Thoracic aorta (tissue), 2 donors: ENCODE measurements at regions not wholly inside any gene's neighbourhood (a gene's known extent, or its start where the extent isn't known, plus 50 kb on each side); places are given as distances from the start of the nearest gene placed in this dataset.

Experiments
- ATAC-seq: fragments of 150-250 bp; one replicate; pipeline ENCODE4 v1.8.0; 2017; ENCODE audit warnings: low read depth; ENCODE audit not compliant: insufficient number of reproducible peaks, low FRiP score
- DNase-seq: peaks from one replicate; pipeline ENCODE4 v3.0.0-alpha.2; 2020; ENCODE audit warnings: low spot score
- H3K27ac ChIP-seq, 2 donors: fragments of 200-600 bp; sonication (generic); 1 replicate in 1 of 2; 2 replicates in 1 of 2; pipeline ENCODE4 v1.5.1; 2016; ENCODE audit warnings: mild to moderate bottlenecking in 2 of 2, moderate library complexity in 2 of 2
- H3K27me3 ChIP-seq: fragments of 200-600 bp; sonication (generic); replicated peaks from 2 replicates; pipeline ENCODE4 v1.6.0; 2016; ENCODE audit warnings: mild to moderate bottlenecking; ENCODE audit not compliant: insufficient read depth
- H3K36me3 ChIP-seq: fragments of 200-600 bp; sonication (generic); one replicate; pipeline ENCODE4 v1.5.1; 2016
- H3K4me1 ChIP-seq, 2 donors: fragments of 200-600 bp; sonication (generic); 1 replicate in 1 of 2; 2 replicates in 1 of 2; pipeline versions ENCODE4 v1.5.1 to v1.6.0; 2016; ENCODE audit warnings: low read depth in 2 of 2, mild to moderate bottlenecking in 1 of 2; ENCODE audit not compliant: control insufficient read depth in 1 of 2
- H3K4me3 ChIP-seq: fragments of 200-600 bp; sonication (generic); 2 replicates; pipeline ENCODE4 v1.5.1; 2016; ENCODE audit warnings: mild to moderate bottlenecking
- H3K9me3 ChIP-seq: fragments of 200-600 bp; sonication (generic); 2 replicates; pipeline ENCODE4 v1.5.1; 2016
- TF ChIP-seq, protein P1 (sequence below): fragments of 200-600 bp; sonication (generic); IDR thresholded peaks from one replicate; pipeline ENCODE4 v1.5.1; 2019; ENCODE audit warnings: antibody characterized with exemption

DNA sequence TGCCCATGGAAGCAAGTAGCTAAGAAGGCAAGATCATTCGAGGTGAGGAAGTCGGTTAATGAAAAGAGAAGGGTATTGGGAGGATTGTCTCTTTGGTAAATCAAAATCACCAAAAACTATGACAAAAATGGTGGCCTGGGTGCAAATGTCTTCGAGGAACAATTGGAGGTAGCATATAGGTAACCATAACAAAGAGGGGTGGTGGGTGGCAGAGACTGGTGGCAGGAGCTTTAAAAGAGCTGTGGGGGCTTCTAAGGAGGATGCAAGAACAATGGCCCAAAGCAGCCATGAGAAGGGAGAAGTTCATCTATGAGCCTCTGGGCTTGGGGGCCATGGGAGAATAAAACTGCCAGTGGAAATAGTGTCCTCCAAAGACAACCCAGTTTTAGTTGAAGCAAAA is 172.2 kb upstream of the PDE1C start:
- H3K4me3 ChIP-seq: no peak overlapping the region
- no peak for ATAC-seq
- no peak overlapping the region for H3K27ac ChIP-seq
- no peaks in the 10 kb centered on the region for H3K9me3 ChIP-seq
- no peaks in the 10 kb centered on the region for H3K36me3 ChIP-seq
- TF ChIP-seq, protein P1, sequence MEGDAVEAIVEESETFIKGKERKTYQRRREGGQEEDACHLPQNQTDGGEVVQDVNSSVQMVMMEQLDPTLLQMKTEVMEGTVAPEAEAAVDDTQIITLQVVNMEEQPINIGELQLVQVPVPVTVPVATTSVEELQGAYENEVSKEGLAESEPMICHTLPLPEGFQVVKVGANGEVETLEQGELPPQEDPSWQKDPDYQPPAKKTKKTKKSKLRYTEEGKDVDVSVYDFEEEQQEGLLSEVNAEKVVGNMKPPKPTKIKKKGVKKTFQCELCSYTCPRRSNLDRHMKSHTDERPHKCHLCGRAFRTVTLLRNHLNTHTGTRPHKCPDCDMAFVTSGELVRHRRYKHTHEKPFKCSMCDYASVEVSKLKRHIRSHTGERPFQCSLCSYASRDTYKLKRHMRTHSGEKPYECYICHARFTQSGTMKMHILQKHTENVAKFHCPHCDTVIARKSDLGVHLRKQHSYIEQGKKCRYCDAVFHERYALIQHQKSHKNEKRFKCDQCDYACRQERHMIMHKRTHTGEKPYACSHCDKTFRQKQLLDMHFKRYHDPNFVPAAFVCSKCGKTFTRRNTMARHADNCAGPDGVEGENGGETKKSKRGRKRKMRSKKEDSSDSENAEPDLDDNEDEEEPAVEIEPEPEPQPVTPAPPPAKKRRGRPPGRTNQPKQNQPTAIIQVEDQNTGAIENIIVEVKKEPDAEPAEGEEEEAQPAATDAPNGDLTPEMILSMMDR: no peak
- DNase-seq: no peak
- no peaks in the 10 kb centered on the region for H3K27me3 ChIP-seq
- H3K4me1 ChIP-seq: no peaks in the 10 kb centered on the region

DNA sequence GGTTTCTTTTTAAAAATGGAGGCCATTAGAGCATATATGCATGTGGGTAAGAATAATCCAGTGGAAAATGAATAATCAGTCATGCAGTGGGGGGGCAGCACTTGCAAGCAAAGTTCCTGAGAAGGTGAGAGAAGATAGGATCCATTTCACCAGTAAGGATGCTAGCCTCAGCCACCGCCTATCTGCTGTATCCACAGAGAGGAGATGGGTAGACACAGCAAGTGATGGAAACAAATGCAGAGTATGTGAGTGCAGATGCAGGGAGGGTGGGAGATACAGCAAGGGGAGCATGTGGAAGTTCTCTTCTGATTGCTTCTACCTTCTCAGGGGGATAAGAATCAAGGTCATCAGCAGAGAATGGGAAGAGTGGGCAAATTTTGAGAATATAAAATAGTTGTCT is 171.4 kb upstream of the PDE1C start:
- no peak for ATAC-seq
- TF ChIP-seq, protein P1: no peak
- no peak overlapping the region for H3K4me3 ChIP-seq
- H3K9me3 ChIP-seq: no peaks in the 10 kb centered on the region
- no peak for DNase-seq
- no peaks in the 10 kb centered on the region for H3K4me1 ChIP-seq
- H3K27ac ChIP-seq: no peak overlapping the region
- H3K27me3 ChIP-seq: no peaks in the 10 kb centered on the region
- H3K36me3 ChIP-seq: no peaks in the 10 kb centered on the region

DNA sequence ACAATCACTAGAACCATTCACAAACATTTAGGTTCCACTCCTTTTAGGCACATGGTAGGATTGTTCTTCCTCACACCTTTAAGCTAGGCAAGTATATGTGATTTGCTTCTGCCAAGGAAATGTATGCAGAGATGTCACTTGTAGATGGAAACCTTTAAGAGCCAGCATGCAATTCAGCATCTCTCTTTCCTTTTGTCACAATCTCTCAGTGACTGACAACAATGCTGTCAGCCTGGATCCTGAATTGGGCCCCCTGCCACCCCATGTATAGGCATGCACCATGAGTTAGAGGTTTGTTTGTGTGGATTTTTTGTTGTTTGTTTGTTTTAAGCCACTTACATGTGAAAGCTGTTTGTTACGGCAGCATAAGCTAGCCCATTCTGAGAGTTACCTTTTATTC is 169.6 kb upstream of the PDE1C start:
- Histone ChIP-seq H3K27ac (no peak overlapping the region), H3K36me3 (no peaks in the 10 kb centered on the region), H3K27me3 (no peaks in the 10 kb centered on the region), H3K4me3 (no peak overlapping the region), H3K4me1 (no peaks in the 10 kb centered on the region), H3K9me3 (no peaks in the 10 kb centered on the region)
- TF ChIP-seq, protein P1: no peak
- DNase-seq (no peak), ATAC-seq (no peak)

DNA sequence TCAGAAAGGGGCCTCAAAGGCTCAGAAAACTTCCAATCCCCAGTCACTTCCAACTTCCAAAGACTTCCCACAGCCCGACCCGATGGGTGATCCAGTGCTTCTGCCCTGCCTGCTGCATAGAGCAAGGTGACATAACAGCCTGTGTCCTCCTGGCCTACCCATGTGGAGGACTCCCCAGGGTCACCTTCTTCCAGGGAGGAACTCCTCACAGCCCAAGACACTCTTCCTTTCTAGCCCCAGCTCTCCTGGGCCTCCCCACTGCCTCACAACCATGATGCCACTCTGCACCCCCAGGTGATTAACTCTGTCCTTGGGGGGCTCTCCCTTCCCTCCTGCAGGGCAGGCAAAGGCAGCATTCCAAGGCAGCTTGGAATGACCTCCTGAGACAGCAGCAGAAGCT is 158.4 kb upstream of the PDE1C start:
- TF ChIP-seq, protein P1: no peak
- Histone ChIP-seq H3K9me3 (peaks cover 6% of the 10 kb centered on the region), H3K4me3 (no peak overlapping the region), H3K27me3 (no peaks in the 10 kb centered on the region), H3K4me1 (no peaks in the 10 kb centered on the region), H3K27ac (no peak overlapping the region), H3K36me3 (no peaks in the 10 kb centered on the region)
- ATAC-seq: no peak
- no peak for DNase-seq

DNA sequence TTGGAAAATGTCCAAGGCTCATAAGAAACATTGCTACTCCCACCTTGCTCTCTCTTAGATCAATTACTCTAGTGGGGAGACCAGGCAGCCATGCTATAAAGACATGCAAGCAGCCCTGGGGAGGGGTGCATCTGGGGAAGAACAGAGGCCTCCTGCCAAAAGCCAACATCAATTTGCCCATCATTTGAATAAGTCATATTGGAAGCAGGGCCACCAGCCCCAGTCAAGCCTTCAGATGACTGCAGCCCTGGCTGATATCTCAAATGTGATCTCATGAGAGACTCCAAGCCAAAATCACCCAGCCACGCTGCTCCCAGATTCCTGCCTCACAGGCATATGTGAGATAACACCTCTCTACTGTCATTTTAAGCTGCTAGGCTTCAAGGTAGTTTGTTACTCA is 157.5 kb upstream of the PDE1C start:
- Histone ChIP-seq H3K4me3 (no peak overlapping the region), H3K9me3 (peaks cover 6% of the 10 kb centered on the region), H3K27me3 (no peaks in the 10 kb centered on the region), H3K36me3 (no peaks in the 10 kb centered on the region), H3K27ac (no peak overlapping the region), H3K4me1 (no peaks in the 10 kb centered on the region)
- DNase-seq (no peak), ATAC-seq (no peak)
- TF ChIP-seq, protein P1: no peak
